HG02852 (cell line): ENCODE measurements at regions not wholly inside any gene's neighbourhood (a gene's known extent, or its start where the extent isn't known, plus 50 kb on each side); places are given as distances from the start of the nearest gene placed in this dataset.

ENCODE experiments used
- ATAC-seq: cut with Tn5 transposase; IDR thresholded peaks from one replicate; pipeline ENCODE4 v1.9.1; 2021; ENCODE audit warnings: mild to moderate bottlenecking, moderate library complexity; ENCODE audit not compliant: unreplicated experiment

DNA sequence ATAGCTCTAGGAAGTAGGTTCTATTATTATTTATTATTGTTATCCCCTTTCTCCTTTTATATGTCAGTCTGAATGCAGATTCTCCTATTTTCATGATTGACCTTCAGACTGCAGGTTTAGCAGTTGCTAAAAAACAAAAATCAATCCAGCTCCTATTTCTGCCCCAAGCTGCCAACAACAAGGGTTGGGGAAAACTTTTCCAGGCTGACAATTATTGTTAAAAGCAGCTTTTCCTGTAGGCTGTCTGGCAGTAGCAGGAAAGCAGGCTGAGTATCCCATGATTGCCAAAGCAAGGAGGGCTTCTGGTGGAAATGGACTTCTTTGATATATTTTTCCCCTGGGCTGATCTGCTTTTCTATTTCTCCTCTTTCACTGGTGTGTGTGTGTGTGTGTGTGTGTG, 78.0 kb upstream of the CTLA4 start:
- no peak for ATAC-seq

DNA sequence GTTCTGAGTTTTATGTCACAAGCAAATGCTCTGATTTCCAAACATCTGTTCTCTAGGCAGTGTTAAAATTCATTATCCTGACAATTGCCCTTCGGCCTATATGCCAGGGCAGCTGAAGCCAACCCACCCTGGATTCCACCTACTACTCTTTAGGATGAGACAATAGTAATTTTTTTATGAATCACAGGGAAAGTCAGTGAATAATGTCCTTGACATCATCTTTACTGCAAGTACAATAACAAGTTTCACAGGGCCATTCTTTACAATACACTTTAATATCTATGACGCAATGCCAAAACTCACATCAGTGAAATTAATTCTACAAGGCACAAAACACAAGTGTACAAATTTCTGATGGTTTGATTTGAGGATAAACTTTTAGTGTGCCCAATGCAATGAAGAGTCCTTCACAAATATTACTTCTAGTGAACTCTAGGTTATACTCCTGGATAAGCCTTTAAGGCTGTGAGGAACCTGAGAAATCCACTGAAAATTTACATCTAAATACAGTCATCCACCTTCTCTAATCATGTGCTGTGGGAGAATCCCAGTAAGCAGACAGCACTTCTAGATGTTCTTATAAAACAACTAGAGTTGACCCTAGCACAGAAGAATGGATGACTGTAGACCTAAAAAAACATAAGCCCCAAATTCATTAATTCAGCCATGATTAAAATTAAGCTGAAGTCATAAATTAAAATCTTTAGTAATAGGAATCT, 77.3 kb upstream of the CTLA4 start:
- ATAC-seq = no peak

DNA sequence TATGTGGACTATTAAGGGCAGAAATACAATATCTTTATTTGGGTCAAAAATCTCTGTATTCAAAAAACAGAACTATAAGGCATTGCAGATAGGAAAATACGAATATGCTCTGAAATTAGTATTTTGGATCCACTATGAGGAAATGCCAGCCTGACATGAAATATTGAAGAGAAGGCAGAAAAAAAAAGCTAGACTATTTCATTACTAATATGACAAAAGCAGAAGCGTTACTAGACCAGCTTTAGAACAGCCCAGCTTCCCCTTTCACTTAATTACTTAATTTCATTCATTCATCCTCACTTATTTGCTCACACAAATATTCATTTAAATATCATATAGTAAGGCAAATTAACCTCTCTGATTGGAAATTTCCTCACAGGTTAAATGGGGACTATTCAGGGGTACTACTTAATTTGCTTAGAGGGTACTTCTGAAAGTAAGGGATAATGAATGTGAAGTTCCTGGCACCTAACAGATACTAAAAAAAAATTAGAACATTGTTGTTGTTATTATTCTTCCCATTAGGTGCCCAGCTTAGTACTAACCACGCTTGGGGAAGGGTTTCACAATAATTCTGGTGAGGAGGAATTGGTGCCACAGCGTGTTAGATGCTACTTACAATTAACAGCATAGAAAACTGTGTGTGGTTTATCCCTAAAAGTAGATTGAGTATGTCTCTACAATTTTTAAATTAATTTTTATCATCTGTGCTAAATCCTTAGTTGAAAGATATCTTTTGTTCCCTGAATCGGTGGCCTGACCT, 71.1 kb upstream of the CTLA4 start:
- no peak for ATAC-seq

DNA sequence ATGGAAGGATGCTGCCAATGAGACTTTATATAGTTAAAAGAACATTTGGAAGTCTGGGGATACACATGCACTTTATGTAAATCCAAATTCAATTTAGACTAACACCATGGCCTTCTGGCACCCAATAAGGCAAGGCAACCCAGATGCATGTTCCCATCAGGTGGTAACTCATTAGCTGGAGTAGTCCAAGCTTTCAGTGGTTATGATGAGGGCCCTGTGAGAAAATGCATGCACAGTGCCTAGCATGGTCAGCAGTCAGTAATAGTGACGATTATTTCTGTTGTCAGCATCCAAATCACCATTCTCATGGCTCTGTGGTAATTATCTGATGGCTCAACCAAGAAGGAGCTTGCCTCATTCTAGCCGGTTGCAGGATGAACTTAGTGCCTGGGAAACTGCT, 70.3 kb upstream of the CTLA4 start:
- no peak for ATAC-seq

DNA sequence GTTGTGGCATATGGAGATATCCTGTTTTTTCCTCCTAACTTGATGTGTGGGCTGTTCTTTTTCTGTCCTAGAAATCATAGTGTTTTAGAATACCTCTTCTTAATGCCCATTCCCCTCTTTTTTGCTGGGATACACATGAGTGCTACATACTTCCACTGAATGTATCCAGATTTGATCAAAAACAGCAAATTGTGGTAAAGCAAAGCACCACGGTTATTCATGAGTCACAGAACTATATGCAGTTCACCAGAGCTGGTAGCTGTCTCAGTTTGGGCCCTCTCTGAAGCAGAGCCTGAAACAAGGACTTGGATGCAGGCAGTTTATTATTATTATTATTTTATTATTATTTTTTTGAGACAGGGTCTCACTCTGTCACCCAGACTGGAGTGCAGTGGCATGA, 69.9 kb upstream of the CTLA4 start:
- no peak for ATAC-seq

DNA sequence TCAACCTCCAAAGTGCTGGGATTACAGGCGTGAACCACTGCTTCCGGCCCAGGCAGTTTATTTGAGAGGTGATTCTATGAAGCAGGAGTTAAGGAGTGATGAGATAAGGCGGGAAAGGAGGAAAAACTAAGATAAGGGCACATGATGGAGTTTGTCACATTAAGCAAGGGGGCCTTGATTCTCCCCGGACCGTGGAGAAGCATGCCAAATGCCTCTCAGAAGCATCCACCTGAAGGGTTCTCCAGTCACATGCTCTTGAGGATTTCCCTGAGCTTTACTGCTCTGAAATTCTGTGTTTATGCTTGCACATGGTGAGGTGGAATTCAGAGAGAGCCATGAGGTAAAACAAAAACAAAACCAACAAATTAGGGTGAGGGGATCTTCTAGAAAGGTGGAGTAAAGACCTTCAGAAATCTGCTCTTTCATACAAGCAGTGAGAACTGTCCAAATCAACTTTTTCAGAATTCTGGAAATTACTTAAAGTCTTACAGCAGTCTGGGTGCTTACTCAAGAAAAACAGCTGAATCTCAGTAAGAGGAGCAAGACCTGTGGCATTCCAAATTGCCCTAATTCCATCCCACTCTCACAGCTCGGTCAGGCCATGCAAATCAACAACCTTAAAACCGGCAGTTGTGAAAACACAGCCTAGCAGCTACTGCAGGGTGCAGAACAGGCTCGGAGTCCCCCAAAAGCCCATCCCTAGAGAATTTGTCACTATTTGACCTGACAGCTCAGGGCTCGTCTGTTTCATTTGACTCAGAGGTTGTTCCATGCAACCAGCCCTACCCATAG, 69.1 kb upstream of the CTLA4 start:
- peak; percentile 23 for ATAC-seq

DNA sequence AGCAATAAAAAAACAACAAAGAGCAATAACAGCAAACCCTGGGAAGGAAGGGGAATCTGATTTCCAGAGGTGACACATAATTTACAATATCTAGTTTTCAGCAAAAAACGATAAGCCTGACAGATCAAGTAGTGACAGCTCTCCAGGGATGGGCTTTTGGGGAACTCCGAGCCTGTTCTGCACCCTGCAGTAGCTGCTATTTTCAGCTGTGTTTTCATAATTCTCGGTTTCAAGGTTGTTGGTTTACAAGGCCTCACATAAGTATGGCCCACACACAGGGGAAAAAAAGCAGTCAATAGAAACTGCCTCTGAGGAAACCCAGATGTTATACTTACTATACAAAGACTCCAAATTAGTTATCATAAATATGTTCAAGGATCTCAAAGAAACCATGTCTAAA, 67.7 kb upstream of the CTLA4 start:
- ATAC-seq = peak; percentile 84

DNA sequence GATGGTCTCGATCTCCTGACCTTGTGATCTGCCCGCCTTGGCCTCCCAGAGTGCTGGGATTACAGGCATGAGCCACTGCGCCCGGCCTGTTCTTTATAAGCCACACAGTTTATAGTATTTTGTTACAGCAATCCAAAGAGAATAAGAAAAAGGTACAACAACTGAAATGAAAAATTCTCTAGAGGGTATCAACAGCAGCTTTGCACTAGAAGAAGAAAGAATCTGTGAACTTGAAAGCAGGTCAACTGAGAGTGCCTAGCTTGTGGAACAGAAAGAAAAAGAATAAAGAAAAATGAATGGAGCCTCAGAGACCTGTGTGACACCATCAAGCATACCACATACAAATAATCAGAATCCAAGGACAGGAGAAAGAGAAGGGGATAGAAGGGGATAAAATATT, 66.8 kb upstream of the CTLA4 start:
- ATAC-seq = no peak

DNA sequence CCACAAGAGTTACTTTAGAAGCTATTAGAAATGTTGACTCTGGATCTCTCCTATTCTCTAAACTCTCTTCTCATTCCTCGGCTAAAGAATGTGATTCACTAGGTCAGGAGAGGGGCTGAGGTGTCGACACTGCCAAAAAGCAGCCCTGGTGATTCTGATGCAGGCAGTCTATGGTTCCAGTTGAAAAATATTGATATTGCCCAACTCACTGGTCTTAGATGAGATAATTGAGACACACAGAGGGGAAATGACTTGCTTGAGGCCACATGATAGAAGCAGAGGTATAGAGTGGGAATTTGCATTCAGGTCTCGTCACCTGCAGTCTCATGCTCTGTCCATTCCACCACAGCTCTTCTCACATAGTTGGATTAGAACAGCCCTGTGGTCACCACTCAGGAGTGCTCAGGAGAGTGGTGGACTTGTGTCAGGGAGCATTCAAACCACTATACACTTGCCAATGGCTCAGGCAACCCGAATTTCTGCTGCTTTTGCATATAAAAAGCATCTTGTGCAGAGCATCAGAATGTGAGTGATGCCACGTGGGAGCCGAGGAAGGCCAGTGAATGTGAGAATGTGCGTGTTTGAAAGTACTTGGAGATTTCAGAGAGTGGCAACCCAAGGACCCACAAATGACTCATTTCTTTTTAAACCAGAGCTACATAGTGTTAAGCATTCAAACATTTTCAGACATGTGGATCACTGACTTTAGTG, 65.1 kb upstream of the CTLA4 start:
- ATAC-seq = peak; percentile 24

DNA sequence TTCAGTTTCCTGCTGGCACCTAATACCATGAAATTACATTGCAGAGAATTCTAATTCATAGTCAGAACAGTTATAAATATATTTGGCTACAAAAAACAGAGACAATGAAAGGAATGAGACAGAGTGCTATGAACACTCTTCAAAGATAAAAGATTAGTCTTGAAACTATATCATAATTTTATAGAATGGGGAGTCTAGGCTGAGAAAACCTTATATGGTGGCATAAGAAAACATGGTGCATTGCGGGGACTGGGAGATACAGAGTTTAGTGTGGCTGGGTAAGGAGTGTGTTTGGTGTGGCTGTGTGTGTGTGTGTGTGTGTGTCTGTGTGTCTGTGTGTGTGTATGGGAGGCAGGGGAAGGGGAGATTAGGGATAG, 64.5 kb upstream of the CTLA4 start:
- ATAC-seq = no peak

DNA sequence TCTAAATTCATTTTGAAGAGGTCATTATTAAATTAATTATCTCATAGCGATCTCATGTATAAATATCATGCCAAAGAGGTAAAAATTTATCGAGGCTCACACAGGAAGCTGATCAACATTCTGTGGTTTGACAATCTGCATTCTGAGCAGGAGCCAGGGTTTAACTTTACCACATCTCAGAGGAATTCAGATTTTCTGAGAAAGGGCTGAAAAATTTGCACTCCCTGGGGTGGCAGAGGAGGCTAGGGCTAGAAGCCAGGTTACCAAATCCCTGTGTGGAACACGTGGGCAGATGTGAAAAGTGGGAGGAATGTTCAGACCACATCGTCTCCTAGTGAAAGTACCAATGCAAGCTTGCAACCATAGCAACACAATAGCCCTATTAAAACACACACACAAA, 63.5 kb upstream of the CTLA4 start:
- no peak for ATAC-seq

DNA sequence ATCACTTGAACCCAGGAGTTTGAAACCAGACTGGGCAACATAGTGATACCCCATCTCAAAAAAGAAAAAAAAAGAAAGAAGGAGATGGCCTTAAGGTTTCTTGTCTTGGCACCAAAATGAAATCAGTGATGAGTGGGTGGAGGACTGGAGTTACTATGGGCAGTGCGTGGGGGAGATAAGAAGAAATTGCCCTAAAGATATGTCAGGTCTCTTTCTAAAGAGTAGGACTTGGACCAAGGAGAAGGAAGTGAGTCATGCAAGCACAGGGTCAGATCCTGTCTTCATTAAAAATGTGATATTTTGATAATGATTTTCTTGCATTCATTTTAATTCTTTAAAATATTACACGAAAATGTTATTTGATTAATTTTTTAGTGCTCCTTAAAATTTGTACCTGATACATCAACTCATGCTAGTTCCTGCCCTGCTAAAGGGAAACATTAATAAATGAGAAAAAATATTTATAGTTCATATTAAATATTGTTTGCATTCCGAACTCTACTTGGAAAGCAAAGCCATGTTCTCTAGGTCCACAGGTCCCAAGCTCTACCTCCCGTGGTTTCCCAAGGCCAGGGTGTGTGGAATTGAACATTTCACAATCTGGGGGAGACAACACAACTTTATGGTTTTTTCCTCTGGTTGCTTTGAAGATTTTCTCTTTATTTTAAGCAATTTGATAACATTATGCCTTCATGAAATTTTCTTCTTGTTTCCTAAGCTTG, 62.6 kb upstream of the CTLA4 start:
- no peak for ATAC-seq

DNA sequence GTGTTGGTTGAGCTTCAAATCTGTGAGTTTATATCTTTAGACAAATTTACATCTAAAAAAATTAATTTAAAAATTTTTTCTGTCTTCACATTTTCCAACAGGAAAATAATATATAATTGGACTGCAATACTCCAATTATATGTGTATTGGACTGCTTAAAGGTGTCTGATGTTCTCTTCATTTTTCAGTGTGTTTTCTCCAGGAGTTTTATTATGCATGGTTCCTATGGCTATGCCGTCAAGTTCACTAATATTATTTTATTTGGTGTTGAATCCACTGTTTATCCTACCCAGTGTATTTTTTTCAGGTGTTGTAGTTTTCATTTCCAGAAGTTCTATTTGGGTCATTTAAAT, 62.1 kb upstream of the CTLA4 start:
- no peak for ATAC-seq

DNA sequence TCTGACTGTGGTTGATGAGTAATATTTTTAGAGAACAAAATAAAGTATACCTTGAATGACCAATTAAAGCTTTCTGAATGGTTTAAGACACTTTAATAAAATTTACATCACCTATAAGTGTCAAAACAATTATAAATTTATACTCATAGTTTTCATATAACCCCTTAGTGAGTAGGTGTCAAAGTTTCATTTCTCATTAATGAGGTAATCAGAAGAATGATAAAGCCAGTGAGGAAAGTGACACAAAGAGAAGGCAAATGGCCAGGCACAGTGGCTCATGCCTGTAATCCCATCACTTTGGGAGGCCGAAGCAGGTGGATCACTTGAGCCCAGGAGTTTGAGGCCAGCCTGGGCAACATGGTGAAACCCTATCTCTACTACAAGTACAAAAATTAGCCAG, 60.8 kb upstream of the CTLA4 start:
- ATAC-seq = no peak

DNA sequence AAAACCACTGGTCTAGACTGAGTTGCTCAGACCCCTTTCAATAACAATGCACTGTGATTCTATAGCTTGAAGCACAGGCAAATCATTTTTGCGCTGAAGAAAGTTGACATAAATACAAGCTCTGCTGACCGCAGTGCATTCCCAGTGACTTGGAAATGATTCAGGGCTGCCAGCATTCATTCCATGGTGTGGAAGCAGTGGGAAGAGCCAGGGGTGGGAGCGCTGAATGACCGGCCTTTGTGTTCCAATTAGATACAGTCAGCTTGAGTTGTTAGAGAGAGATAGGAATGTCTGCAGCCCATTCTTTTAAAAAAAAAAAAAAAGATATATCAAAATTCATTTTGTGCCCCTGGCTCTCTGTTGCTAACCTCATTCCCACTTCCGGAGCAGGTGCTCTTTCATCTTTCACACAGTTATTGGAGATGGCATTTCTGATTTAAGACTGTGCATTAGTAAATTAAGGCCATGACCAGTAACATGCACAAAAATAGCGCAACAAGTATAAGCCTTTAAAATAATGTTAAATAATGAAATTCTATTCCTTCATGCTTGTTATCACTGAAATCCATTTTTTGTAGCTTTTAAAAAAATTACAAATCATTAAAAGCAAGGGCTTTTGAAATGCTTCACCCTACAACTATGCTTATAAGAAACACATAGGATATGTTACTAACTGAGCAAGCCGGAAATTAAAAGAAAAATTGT, 59.4 kb upstream of the CTLA4 start:
- ATAC-seq = no peak

DNA sequence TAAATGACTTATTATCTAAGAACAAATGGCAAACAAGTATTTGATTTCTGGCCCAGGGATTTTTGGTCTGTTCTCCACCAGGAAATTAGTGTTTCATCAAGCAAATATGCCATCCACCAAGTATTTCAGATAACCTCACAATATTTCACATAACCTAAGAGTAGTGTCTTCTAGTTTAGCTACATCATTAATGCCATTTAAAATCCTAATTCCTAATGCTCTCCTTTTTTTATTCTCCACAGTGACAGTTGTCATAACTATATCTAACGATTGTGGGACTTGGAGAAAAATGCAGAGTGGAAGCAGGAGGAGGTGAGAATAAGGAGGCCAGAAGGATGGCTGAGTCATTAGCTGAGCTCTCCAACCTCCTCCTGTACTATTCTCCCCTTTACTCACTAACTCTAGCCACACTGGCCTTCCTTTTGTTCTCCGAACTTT, 58.5 kb upstream of the CTLA4 start:
- ATAC-seq = no peak

DNA sequence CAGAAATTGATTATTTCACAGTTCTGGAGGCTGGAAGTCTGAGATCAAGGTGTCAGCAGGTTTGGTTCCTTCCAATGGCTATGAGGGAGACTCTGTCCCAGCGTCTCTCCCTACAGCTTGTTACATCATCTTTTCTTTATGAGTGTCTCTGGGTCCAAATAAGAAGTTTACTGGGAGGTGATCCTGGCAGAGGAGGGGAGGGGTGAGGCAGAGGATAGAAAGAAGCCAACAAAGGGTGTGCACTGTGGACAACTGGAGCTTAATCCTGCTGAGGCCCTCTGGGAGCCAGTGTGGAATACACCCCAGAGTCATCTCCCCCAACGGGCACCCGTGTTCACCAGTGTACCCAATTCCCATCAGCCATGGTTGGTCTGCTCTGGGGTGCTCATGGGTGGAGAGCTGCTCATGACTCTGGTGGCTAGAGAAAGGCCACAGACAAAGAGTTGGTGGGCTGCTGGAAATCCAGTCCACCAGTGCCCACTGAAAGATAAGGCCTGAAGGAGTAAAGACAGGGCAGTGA, 57.5 kb upstream of the CTLA4 start:
- no peak for ATAC-seq

DNA sequence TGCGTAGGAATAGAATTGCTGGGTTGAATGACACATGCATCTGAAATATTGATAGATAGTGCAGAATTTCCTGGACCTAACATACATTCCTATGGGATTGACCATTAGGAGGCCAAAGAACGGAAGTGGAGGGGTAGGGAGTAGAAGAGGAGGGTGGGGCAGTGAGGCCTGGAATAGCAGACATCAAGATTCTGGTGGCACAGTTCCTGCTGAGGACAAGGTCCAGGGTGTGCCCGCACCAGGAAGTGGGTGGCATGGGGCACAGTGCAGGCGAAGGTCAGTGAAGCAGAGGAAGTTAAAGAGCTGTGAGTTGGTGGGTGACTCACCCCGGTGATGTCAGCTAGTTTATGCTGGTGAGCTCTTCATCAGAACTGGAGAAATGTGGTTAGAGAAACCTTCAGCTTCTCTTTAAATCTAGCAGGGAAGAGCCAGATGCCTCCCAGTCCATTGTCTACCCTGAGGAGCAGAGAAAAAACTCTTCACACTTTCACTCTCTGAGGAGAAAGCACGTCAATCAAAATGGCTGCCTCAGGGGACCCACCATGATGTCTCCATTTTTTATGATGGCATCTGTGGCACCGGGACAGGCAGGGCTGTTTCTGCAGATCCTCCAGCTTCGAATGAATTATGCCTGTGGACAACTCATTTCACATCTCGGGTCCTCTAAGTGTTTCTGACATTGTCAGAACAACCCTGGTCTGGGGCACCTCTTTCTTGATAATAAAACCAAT, 55.9 kb upstream of the CTLA4 start:
- no peak for ATAC-seq
